H1 (cell line): ENCODE measurements at regions not wholly inside any gene's neighbourhood (a gene's known extent, or its start where the extent isn't known, plus 50 kb on each side); places are given as distances from the start of the nearest gene placed in this dataset.

Experiments
- CTCF ChIA-PET: fragments of 300-600 bp; sonication (Branson Sonifier 250); formaldehyde crosslinking; loops from one replicate; lab custom pipeline; 2021; ENCODE audit not compliant: partially characterized antibody; lab: Charles Lee
- POLR2A ChIA-PET: fragments of 300-600 bp; sonication (Branson Sonifier 250); formaldehyde crosslinking; loops from one replicate; lab custom pipeline; 2021; ENCODE audit warnings: inconsistent platforms; ENCODE audit not compliant: partially characterized antibody; lab: Charles Lee
- DNase-seq, 2 experiments: peaks; one replicate each; pipeline versions ENCODE4 v3.0.0 to v3.0.0-alpha.2; 2010 to 2022; ENCODE audit warnings: low spot score in 2 of 2, low read depth in 1 of 2, mixed read lengths in 1 of 2
- FAIRE-seq: peaks from 2 replicates; lab custom pipeline; 2011; peaks lifted over from hg19 to GRCh38; lab: Jason Lieb, UNC
- H2AFZ ChIP-seq: 2 replicates; pipeline ENCODE4 v1.8.1; 2012; ENCODE audit warnings: low read length, inconsistent platforms
- H2AK5ac ChIP-seq: 2 replicates; pipeline ENCODE4 v1.6.1; 2013; ENCODE audit warnings: low read depth, low read length
- H2BK120ac ChIP-seq: replicated peaks from 2 replicates; pipeline ENCODE3; 2013; ENCODE audit warnings: low read depth, low read length, inconsistent platforms
- H2BK12ac ChIP-seq: 2 replicates; pipeline ENCODE4 v1.6.1; 2013; ENCODE audit warnings: low read depth, low read length
- H2BK15ac ChIP-seq: 2 replicates; pipeline ENCODE4 v1.6.1; 2013; ENCODE audit warnings: low read length
- H2BK20ac ChIP-seq: 2 replicates; pipeline ENCODE4 v1.6.1; 2013; ENCODE audit warnings: low read length
- H2BK5ac ChIP-seq: 2 replicates; pipeline ENCODE4 v1.6.1; 2013; ENCODE audit warnings: low read depth, low read length
- H3K14ac ChIP-seq: 2 replicates; pipeline ENCODE4 v1.6.1; 2013; ENCODE audit warnings: inconsistent platforms; ENCODE audit not compliant: insufficient read length
- H3K18ac ChIP-seq: 2 replicates; pipeline ENCODE4 v1.6.1; 2013; ENCODE audit warnings: low read length; ENCODE audit errors: extremely low read depth
- H3K23ac ChIP-seq: 2 replicates; pipeline ENCODE4 v1.6.1; 2013; ENCODE audit warnings: inconsistent platforms; ENCODE audit not compliant: insufficient read length
- H3K23me2 ChIP-seq: 2 replicates; pipeline ENCODE4 v1.6.1; 2013; ENCODE audit warnings: low read depth, low read length
- H3K27ac ChIP-seq: 2 replicates; pipeline ENCODE4 v1.6.1; 2011; ENCODE audit warnings: low read depth, low read length, inconsistent platforms
- H3K27me3 ChIP-seq, 4 experiments: replicated peaks in 1 of 4; 1 replicate in 1 of 4; 2 replicates in 3 of 4; pipeline versions ENCODE4 v1.6.1 to v1.8.1; 2011 to 2013; ENCODE audit warnings: low read length in 3 of 4, mild to moderate bottlenecking in 3 of 4, inconsistent platforms in 2 of 4, mixed read lengths in 2 of 4, moderate library complexity in 1 of 4; ENCODE audit not compliant: control insufficient read depth in 3 of 4, insufficient read depth in 3 of 4; ENCODE audit errors: extremely low read depth in 1 of 4
- H3K36me3 ChIP-seq, 4 experiments: 2 replicates each; pipeline versions ENCODE4 v1.6.1 to v1.8.1; 2011 to 2013; ENCODE audit warnings: mild to moderate bottlenecking in 4 of 4, low read length in 3 of 4, moderate library complexity in 2 of 4, control low read depth in 1 of 4, inconsistent platforms in 1 of 4; ENCODE audit not compliant: insufficient read depth in 4 of 4, control insufficient read depth in 2 of 4
- H3K4ac ChIP-seq: replicated peaks from 2 replicates; pipeline ENCODE3; 2013; ENCODE audit warnings: low read length, low read depth, mixed read lengths, inconsistent platforms; ENCODE audit not compliant: insufficient read length
- H3K4me1 ChIP-seq, 4 experiments: replicated peaks in 1 of 4; 1 replicate in 1 of 4; 2 replicates in 3 of 4; pipeline versions ENCODE4 v1.6.1 to v1.8.1; 2011 to 2013; ENCODE audit warnings: low read length in 3 of 4, inconsistent platforms in 2 of 4, mixed read lengths in 1 of 4; ENCODE audit not compliant: insufficient read depth in 4 of 4, control insufficient read depth in 3 of 4
- H3K4me2 ChIP-seq, 2 experiments: 2 replicates each; pipeline versions ENCODE4 v1.6.1 to v1.8.1; 2011 to 2013; ENCODE audit warnings: low read depth in 2 of 2, low read length in 2 of 2, control low read depth in 1 of 2, inconsistent platforms in 1 of 2, mild to moderate bottlenecking in 1 of 2; ENCODE audit not compliant: insufficient read depth in 1 of 2
- H3K4me3 ChIP-seq, 4 experiments: fragments of 200-600, 300-600 bp in 1 of 4; sonication (generic), shearing (Covaris generic), sonication (Bioruptor Twin) in 1 of 4; 2 replicates each; pipeline versions ENCODE4 v1.5.1 to v1.8.1; 2011 to 2016; ENCODE audit warnings: low read length in 4 of 4, low read depth in 3 of 4, control low read depth in 2 of 4, inconsistent platforms in 2 of 4, mild to moderate bottlenecking in 2 of 4, mixed read lengths in 1 of 4, moderate library complexity in 1 of 4; ENCODE audit not compliant: insufficient read depth in 2 of 4; ENCODE audit errors: extremely low read depth in 1 of 4
- H3K56ac ChIP-seq: replicated peaks from 2 replicates; pipeline ENCODE3; 2013; ENCODE audit warnings: low read depth, mild to moderate bottlenecking, mixed read lengths, low read length, inconsistent platforms; ENCODE audit not compliant: insufficient read length
- H3K79me1 ChIP-seq: 2 replicates; pipeline ENCODE4 v1.6.1; 2013; ENCODE audit warnings: low read depth, low read length, control low read depth
- H3K79me2 ChIP-seq, 2 experiments: 2 replicates each; pipeline versions ENCODE4 v1.6.1 to v1.8.1; 2012 to 2013; ENCODE audit warnings: low read length in 2 of 2, mild to moderate bottlenecking in 2 of 2, inconsistent platforms in 1 of 2; ENCODE audit not compliant: insufficient read depth in 2 of 2, control insufficient read depth in 1 of 2
- H3K9ac ChIP-seq, 4 experiments: replicated peaks in 1 of 4; 1 replicate in 1 of 4; 2 replicates in 3 of 4; pipeline versions ENCODE4 v1.6.1 to v1.8.1; 2011 to 2013; ENCODE audit warnings: low read depth in 3 of 4, low read length in 3 of 4, control low read depth in 2 of 4, mild to moderate bottlenecking in 2 of 4, moderate library complexity in 2 of 4, inconsistent platforms in 1 of 4; ENCODE audit errors: extremely low read depth in 1 of 4
- H3K9me3 ChIP-seq, 2 experiments: 2 replicates each; pipeline versions ENCODE4 v1.6.1 to v1.8.1; 2012 to 2013; ENCODE audit warnings: mild to moderate bottlenecking in 2 of 2, moderate library complexity in 2 of 2, control low read depth in 1 of 2, inconsistent platforms in 1 of 2, low read depth in 1 of 2, low read length in 1 of 2, mixed read lengths in 1 of 2; ENCODE audit not compliant: insufficient read depth in 2 of 2
- H4K20me1 ChIP-seq, 2 experiments: replicated peaks in 1 of 2; 2 replicates each; pipeline versions ENCODE3 to v1.8.1; 2011 to 2013; ENCODE audit warnings: inconsistent platforms in 2 of 2, low read length in 2 of 2, mild to moderate bottlenecking in 1 of 2; ENCODE audit not compliant: insufficient read depth in 2 of 2, control insufficient read depth in 1 of 2
- H4K5ac ChIP-seq: 2 replicates; pipeline ENCODE4 v1.6.1; 2013; ENCODE audit warnings: low read length, low read depth, mixed read lengths, inconsistent platforms; ENCODE audit not compliant: insufficient read length
- H4K8ac ChIP-seq: 2 replicates; pipeline ENCODE4 v1.8.0; 2013; ENCODE audit warnings: mild to moderate bottlenecking, moderate library complexity, low read length, inconsistent platforms; ENCODE audit not compliant: insufficient read depth; ENCODE audit errors: extremely low read depth
- H4K91ac ChIP-seq: replicated peaks from 2 replicates; pipeline ENCODE3; 2013; ENCODE audit warnings: low read length, mixed read lengths, inconsistent platforms; ENCODE audit not compliant: insufficient read length
- EP300 ChIP-seq, 2 experiments: IDR thresholded peaks; 1 replicate in 1 of 2; 2 replicates in 1 of 2; pipeline ENCODE4 v1.6.1; 2011 to 2012; ENCODE audit warnings: low read depth in 2 of 2, low read length in 2 of 2, mild to moderate bottlenecking in 2 of 2, borderline replicate concordance in 1 of 2, inconsistent platforms in 1 of 2, moderate library complexity in 1 of 2
- HDAC2 ChIP-seq, 2 experiments: fragments of 300-600 bp in 1 of 2; sonication (generic) in 1 of 2; IDR thresholded peaks; 2 replicates each; pipeline ENCODE4 v1.6.1; 2011 to 2012; ENCODE audit warnings: low read depth in 2 of 2, low read length in 2 of 2, mild to moderate bottlenecking in 2 of 2, moderate library complexity in 2 of 2, borderline replicate concordance in 1 of 2, inconsistent platforms in 1 of 2
- HDAC6 ChIP-seq: IDR thresholded peaks from one replicate; pipeline ENCODE4 v1.7.1; 2012; ENCODE audit warnings: low read depth, mild to moderate bottlenecking, inconsistent platforms, low read length, moderate library complexity
- MAX ChIP-seq: IDR thresholded peaks from 2 replicates; pipeline ENCODE4 v1.6.1; 2012; ENCODE audit warnings: inconsistent platforms
- PHF8 ChIP-seq: fragments of 200-600 bp; sonication (generic); conservative IDR thresholded peaks from 2 replicates; pipeline ENCODE4 v1.7.1; 2012; ENCODE audit warnings: low read depth, mild to moderate bottlenecking, inconsistent platforms, low read length, moderate library complexity
- RFX5 ChIP-seq: IDR thresholded peaks from 2 replicates; pipeline ENCODE4 v1.6.1; 2011; ENCODE audit warnings: low read depth, low read length, improper control_type of control experiment, borderline replicate concordance
- RXRA ChIP-seq: IDR thresholded peaks from 2 replicates; pipeline ENCODE4 v1.6.1; 2011; ENCODE audit warnings: low read depth, mild to moderate bottlenecking, low read length, moderate library complexity; ENCODE audit not compliant: insufficient read depth
- SP1 ChIP-seq: IDR thresholded peaks from 2 replicates; pipeline ENCODE4 v1.6.1; 2011; ENCODE audit warnings: low read depth, low read length
- SP2 ChIP-seq: IDR thresholded peaks from 2 replicates; pipeline ENCODE4 v1.6.1; 2012; ENCODE audit warnings: mild to moderate bottlenecking, low read length, inconsistent platforms
- SRF ChIP-seq: IDR thresholded peaks from 2 replicates; pipeline ENCODE4 v1.6.1; 2011; ENCODE audit warnings: mild to moderate bottlenecking, low read depth, low read length, moderate library complexity
- TCF12 ChIP-seq: IDR thresholded peaks from 2 replicates; pipeline ENCODE4 v1.6.1; 2011; ENCODE audit warnings: low read depth, mild to moderate bottlenecking, low read length
- YY1 ChIP-seq: IDR thresholded peaks from 2 replicates; pipeline ENCODE4 v1.6.1; 2011; ENCODE audit warnings: low read depth, mild to moderate bottlenecking, low read length
- ZNF274 ChIP-seq: IDR thresholded peaks from 2 replicates; pipeline ENCODE4 v1.7.0; 2012; ENCODE audit warnings: low read length, borderline replicate concordance; ENCODE audit errors: extremely low read depth
- WGBS, 2 experiments: shearing (Covaris generic) in 1 of 2; methylation state at CpG; one replicate each; pipeline versions ENCODE4 v1.1.6 to v1.1.7; 2013 to 2015; ENCODE audit warnings: low lambda C conversion rate in 2 of 2, mixed read lengths in 2 of 2, inconsistent platforms in 1 of 2, low coverage in 1 of 2, missing lambda C conversion rate in 1 of 2; ENCODE audit not compliant: insufficient replicate concordance in 2 of 2, insufficient coverage in 1 of 2, insufficient read length in 1 of 2; ENCODE audit errors: extremely low coverage in 1 of 2, missing lambda C conversion rate in 1 of 2; 5-methylcytosine and 5-hydroxymethylcytosine counted together
- TF ChIP-seq, protein P1 (sequence below): IDR thresholded peaks from 2 replicates; pipeline ENCODE4 v1.6.1; 2011; ENCODE audit warnings: low read depth, mild to moderate bottlenecking, low read length; ENCODE audit not compliant: insufficient read depth

DNA sequence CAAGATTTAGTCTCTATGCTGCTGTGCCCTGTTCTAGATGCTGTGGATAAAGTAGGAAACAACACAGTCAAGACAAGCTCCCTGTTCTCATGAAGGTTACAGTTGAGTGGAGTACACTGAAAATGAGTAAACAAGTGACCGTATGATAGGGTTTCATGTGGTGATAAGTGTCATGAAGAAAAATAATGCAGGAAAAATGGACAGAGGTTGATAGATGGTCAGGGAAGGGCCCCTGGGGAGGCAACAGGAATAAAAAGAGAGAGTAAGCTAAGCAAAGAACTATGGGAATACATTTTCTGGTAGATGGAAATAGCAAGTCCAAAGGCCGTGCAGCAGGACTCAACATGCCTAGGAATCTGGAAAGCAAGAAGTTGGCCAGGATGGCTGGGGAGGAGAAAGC lies 394.0 kb downstream of the DTHD1 start:
- no peak overlapping the region for H3K56ac ChIP-seq
- no peak overlapping the region for H2AFZ ChIP-seq
- no peak overlapping the region for H4K8ac ChIP-seq
- H4K91ac ChIP-seq = no peak overlapping the region
- H3K14ac ChIP-seq = no peak overlapping the region
- no peak overlapping the region for H4K5ac ChIP-seq
- no peak overlapping the region for H2BK20ac ChIP-seq
- H3K79me2 ChIP-seq = no peaks in the 10 kb centered on the region
- H3K4ac ChIP-seq = no peak overlapping the region
- no peaks in the 10 kb centered on the region for H3K23me2 ChIP-seq
- no peak overlapping the region for H2AK5ac ChIP-seq
- no peaks in the 10 kb centered on the region for H3K36me3 ChIP-seq
- no peak overlapping the region for H2BK5ac ChIP-seq
- no peak for DNase-seq
- no peak overlapping the region for H3K4me2 ChIP-seq
- no peaks in the 10 kb centered on the region for H3K79me1 ChIP-seq
- no peak overlapping the region for H3K9ac ChIP-seq
- H3K18ac ChIP-seq = no peak overlapping the region
- H2BK120ac ChIP-seq = no peak overlapping the region
- no peak overlapping the region for H3K23ac ChIP-seq
- no peak overlapping the region for H3K27ac ChIP-seq
- 98% methylated on average over 2 of the region's 2 CpGs; no CpG with 5 or more reads in 1 of the 2 experiments for WGBS, 2 experiments
- H3K4me1 ChIP-seq = no peaks in the 10 kb centered on the region; a peak in 1 of 7 replicates
- no peak for FAIRE-seq
- CTCF ChIA-PET = no interaction called here
- no peaks in the 10 kb centered on the region for H4K20me1 ChIP-seq
- H3K27me3 ChIP-seq = no peaks in the 10 kb centered on the region
- no peak overlapping the region for H2BK15ac ChIP-seq
- no peak overlapping the region for H2BK12ac ChIP-seq
- POLR2A ChIA-PET = no interaction called here
- H3K4me3 ChIP-seq = no peak overlapping the region
- H3K9me3 ChIP-seq = no peaks in the 10 kb centered on the region
- no peak for TF ChIP-seq SRF
- TF ChIP-seq HDAC2 (IDR thresholded peaks at IDR 0.05; ENCODE audit: borderline replicate concordance in 1 of 2, low read depth in 2 of 2, low read length in 2 of 2) = no peak
- TF ChIP-seq PHF8 = no peak
- no peak for TF ChIP-seq ZNF274
- no peak for TF ChIP-seq HDAC6
- TF ChIP-seq, protein P1, sequence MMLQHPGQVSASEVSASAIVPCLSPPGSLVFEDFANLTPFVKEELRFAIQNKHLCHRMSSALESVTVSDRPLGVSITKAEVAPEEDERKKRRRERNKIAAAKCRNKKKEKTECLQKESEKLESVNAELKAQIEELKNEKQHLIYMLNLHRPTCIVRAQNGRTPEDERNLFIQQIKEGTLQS = no peak
- TF ChIP-seq RFX5 = no peak
- no peak for TF ChIP-seq SP1
- no peak for TF ChIP-seq RXRA
- TF ChIP-seq TCF12 = no peak
- TF ChIP-seq YY1 = no peak
- no peak for TF ChIP-seq MAX
- TF ChIP-seq SP2 = no peak
- no peak for TF ChIP-seq EP300 (IDR thresholded peaks at IDR 0.05; ENCODE audit: borderline replicate concordance in 1 of 2, low read depth in 2 of 2, low read length in 2 of 2)
